NCI-H128 (cell line): ENCODE measurements at regions not wholly inside any gene's neighbourhood (a gene's known extent, or its start where the extent isn't known, plus 50 kb on each side); places are given as distances from the start of the nearest gene placed in this dataset.

Experiments
- DNase-seq: peaks from one replicate; lab custom pipeline; 2025; ENCODE audit not compliant: unreplicated experiment; lab: John Stamatoyannopoulos, UW

- DNase-seq = no peak
Observed at GRCh38 chr11:112728716-112729115, 232.5 kb upstream of the NCAM1 start.

- DNase-seq = no peak
Observed at GRCh38 chr11:112730591-112730990, 230.6 kb upstream of the NCAM1 start.

GRCh38 chr11:112731538-112731937 lies 229.7 kb upstream of the NCAM1 start:
- DNase-seq = no peak

GRCh38 chr11:112732031-112732430 lies 229.2 kb upstream of the NCAM1 start:
- no peak for DNase-seq

GRCh38 chr11:112734207-112734606 lies 227.0 kb upstream of the NCAM1 start:
- DNase-seq = no peak

GRCh38 chr11:112735470-112735869 lies 225.8 kb upstream of the NCAM1 start:
- DNase-seq = no peak

GRCh38 chr11:112744041-112744440 lies 217.2 kb upstream of the NCAM1 start:
- DNase-seq = no peak

- DNase-seq = no peak
Observed at GRCh38 chr11:112745973-112746372, 215.2 kb upstream of the NCAM1 start.

- DNase-seq = no peak
Observed at GRCh38 chr11:112748252-112748651, 213.0 kb upstream of the NCAM1 start.

GRCh38 chr11:112748713-112749543 lies 212.3 kb upstream of the NCAM1 start:
- DNase-seq = no peak

- no peak for DNase-seq
Observed at GRCh38 chr11:112751329-112751728, 209.9 kb upstream of the NCAM1 start.

- DNase-seq = no peak
Observed at GRCh38 chr11:112751772-112752171, 209.4 kb upstream of the NCAM1 start.

GRCh38 chr11:112752563-112752962 lies 208.7 kb upstream of the NCAM1 start:
- DNase-seq = no peak

- no peak for DNase-seq
Observed at GRCh38 chr11:112753706-112754105, 207.5 kb upstream of the NCAM1 start.

- no peak for DNase-seq
Observed at GRCh38 chr11:112759418-112759817, 201.8 kb upstream of the NCAM1 start.

- no peak for DNase-seq
Observed at GRCh38 chr11:112760396-112761059, 200.7 kb upstream of the NCAM1 start.

GRCh38 chr11:112761911-112762706 lies 199.1 kb upstream of the NCAM1 start:
- DNase-seq = no peak

- no peak for DNase-seq
Observed at GRCh38 chr11:112762707-112763090, 198.5 kb upstream of the NCAM1 start.

- no peak for DNase-seq
Observed at GRCh38 chr11:112765337-112765736, 195.9 kb upstream of the NCAM1 start.

- DNase-seq = no peak
Observed at GRCh38 chr11:112769170-112769569, 192.1 kb upstream of the NCAM1 start.

- no peak for DNase-seq
Observed at GRCh38 chr11:112769584-112769983, 191.6 kb upstream of the NCAM1 start.

- no peak for DNase-seq
Observed at GRCh38 chr11:112770033-112770432, 191.2 kb upstream of the NCAM1 start.
